HG03196 (cell line): ENCODE measurements at regions not wholly inside any gene's neighbourhood (a gene's known extent, or its start where the extent isn't known, plus 50 kb on each side); places are given as distances from the start of the nearest gene placed in this dataset.
"Not testable (repeated sequence)": the region's sequence is repeated elsewhere in the genome, so short reads cannot be mapped to it uniquely, and the experiment has no call there.

Experiments used
- ATAC-seq: cut with Tn5 transposase; IDR thresholded peaks from one replicate; pipeline ENCODE4 v1.9.1; 2021; ENCODE audit not compliant: unreplicated experiment

DNA sequence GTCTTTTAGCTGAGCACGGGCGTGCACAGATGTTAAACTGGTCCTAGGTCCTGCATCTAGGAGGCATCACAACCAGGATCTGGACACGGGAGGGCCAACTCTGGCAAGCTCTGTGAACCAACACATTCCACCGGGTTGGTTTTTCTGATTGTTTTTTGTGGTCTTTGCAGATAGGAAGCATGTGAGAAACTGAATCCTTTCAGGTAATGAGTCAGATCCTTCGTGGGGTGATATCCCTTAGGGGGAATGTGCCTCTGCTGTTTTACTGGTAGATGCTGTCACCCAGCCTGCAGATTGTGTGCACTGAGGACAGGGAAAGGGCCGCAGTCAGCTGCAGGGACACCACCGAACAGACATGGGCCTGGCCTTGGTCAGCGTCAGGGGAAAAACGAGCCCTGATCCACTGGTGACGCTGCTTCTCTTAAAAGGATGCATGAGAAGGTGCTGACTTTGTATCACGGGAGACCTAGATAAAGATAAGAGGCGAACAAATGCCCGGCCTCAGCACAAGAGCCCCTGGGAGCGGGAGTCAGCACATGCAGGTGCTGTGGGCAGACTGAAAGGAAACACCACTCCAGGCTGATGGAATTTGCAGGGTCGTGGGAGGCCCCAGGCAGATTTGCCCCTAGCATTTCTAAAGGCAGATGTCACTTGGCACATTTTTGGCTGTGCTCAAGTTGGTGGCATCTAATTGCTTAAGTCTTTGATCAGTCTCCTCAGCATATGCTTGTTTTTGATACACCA lies 51.1 kb downstream of the DOP1B start:
- no peak for ATAC-seq

DNA sequence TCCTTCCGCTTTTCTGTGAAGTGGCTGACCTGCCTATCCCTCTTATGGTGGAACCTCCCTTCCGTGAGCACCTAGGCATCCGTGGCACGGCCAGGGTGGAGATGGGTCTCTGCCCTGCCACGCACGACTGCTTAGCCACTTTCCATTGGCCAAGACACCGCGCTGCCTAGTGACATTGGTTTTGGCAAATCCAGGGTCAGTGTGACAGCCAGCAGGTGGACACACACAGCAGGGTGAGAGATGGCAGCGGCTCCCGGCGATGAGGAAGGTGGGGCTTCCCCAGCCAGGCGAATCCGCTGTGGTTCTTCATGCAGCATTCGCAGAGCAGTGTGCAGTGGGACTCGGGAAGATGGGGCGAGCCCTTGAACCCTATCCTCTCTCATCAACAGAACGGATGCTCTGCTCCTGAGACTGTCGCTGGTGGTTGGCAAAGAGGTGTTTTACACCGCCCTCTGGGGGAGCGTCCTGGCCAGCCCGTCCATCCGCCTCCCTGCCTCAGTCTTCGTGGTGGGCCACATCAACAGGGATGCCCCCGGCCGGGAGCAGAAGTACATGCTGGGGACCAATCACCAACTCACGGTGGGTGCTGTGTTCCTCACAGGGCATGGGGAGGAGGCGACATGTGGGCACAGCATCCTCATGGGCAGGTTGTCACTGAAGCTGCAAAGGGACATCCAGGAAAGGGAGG lies 51.8 kb downstream of the DOP1B start:
- ATAC-seq: no peak

DNA sequence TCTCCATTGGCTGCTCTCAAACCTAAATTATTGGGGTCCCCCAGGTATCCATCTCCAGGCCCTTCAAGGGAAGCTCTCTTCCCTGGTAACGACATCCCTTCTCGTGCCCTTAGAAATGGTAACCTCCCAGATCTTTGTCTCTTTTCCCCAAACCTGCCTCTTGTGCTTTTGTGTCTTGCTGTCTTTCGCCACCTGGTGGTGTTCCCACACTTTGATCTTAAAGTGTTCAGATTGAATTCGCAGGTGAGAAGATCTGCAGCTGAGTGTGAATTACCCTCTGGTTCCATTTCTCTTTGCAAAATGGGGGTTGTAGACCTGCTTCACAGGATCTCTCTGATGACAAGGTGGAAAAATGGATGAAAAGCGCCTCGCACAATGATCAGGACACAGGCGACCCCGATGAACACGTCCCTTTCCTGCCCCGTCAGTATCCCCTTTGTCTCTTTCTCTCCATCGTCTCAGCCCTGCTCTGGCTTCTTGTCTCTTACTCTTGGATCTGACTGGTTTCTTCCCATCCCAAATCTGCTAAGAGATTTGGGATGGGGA lies 53.1 kb downstream of the DOP1B start:
- no peak for ATAC-seq

DNA sequence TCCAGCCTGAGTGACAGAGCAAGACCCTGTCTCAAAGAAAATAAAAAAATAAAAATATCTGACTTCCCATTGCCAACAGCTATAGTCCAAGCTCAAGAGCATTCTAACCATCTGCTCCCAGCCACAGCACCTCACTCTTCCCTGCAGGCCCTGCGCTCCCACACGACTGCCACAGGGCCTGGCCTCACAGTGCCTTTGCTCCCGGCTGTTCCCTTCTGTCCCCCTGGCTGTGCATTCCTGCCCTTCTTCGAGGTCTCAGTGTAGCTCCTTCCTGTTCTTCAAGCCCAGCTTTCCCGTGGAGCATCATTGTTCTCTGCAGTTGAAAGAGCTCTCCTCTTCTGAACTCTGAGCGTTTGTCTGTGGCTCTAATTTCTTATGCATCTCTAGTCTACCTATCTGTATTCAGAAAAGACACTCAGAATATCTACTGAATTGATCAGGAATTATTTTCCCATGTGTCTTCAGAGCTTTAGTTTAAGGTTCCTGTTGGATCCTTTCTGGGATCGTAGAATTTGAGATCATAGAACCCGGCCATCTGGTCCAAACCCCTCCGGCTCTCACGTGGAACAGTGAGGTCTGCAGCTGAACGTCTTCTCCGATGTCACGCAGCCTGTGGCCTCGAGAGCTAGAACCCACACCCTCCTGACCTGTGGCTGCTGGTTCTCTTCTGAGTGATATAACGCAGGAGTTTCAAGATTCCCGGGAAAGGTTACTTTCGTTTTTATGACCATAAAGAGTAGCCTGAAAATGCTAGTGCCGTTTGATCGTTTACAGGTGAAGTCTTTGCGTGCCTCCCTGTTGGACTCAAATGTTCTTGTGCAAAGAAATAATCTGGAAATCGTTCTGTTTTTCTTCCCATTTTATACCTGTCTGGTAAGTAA lies 54.4 kb downstream of the DOP1B start:
- no peak for ATAC-seq

DNA sequence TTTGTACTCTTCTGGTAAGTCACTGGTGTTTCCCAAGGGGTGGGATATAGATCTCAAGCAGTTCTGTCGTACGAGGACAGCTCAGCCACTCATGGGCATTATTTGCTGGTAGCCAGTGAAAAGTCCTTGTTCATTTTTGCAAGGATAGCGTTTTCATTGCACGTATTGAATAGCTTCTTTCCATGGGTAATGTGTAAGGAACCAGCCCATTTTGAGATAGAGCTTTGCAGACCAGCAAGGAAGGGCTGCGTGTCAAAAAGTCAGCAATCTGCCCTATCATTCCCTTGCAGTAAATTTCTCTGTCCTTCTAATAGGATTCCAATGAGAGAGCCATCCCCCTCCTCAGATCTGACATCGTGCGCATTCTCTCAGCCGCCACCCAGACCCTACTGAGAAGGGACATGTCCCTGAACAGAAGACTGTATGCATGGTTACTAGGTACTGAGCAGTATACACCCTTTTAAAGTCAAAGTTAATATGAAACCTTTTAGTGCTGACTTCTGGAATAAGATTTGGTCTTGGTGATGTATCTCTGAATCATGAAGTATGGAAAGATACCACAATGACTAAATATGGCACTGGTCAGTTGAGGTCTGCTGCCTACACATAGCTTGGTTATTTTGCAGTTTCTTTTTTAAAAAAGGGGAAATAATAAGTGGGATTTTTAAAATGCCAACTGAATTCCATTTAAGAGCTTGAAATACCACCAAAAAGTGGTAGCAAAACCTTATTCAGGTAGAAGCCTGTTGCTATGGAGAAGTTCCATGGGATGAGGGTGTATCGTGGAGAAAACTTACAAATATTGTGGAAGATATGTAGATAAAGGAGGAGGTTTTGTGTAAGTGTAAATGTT lies 55.3 kb downstream of the DOP1B start:
- ATAC-seq: no peak

DNA sequence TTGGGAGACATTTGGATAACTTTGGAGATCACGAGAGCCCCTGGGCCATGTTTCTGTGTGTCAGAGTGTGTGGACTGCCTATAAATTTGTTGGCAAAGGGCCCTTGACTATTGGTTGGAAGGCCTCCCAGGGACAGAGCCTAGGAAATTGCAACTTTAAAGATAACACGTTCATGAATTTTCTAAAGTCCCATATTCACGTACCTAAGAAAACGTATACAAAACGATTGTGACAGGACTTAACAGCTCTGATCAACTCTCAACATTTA lies 55.8 kb downstream of the DOP1B start:
- no peak for ATAC-seq

DNA sequence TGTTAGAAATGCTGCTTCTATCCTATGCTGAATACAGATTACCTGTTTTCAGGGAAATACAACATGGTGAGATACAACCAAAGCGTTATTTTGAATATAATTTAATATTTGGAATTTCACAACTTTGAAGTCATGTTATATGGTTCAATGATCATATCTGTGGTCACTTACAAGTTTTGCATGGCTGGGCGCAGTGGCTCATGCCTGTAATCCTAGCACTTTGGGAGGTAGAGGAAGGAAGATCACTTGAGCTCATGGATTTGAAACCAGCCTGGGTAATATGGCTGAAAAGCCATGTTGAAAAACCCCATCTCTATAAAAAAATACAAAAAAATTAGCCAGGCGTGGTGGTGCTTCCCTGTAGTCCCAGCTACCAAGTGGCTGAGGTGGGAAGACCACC lies 57.9 kb downstream of the DOP1B start:
- no peak for ATAC-seq

DNA sequence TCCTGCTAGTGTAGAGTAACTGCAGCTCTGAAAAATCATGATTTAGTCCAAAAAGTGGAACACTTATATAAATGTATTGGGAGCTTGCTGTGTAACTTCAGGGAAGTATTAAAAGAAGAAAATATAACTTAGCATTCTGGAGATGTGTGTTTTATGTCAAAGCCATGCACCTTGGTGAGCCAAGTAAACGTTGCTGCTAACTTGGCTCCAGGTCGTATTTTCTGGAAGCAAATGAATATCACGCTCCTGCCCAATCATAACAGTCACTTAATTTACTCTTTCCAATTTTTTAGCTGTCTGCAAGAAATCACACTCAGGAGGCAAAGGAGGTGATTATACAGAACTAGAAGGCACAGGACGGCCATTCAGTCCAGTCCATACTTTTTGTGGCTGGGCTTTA lies 61.1 kb downstream of the DOP1B start:
- ATAC-seq: no peak

DNA sequence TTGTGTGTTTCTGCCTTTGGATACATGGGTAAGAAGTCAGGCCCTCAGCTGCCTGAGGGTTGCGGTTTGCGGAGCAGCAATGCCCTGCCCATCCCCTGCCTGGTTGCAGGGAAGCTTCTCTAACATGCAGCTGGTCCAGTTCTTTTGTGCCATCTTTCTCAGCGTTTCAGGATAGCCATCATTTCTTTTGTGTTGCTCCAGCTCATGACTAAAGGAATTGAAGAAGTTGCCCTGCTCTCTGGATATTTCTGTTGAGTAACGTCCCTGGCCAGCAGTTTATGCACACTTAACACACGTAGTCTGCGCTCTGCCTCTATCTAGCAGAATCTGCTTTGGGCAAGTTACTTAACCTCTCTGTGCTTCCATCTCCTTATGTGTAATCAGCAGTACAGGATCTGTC lies 62.1 kb downstream of the DOP1B start:
- no peak for ATAC-seq

DNA sequence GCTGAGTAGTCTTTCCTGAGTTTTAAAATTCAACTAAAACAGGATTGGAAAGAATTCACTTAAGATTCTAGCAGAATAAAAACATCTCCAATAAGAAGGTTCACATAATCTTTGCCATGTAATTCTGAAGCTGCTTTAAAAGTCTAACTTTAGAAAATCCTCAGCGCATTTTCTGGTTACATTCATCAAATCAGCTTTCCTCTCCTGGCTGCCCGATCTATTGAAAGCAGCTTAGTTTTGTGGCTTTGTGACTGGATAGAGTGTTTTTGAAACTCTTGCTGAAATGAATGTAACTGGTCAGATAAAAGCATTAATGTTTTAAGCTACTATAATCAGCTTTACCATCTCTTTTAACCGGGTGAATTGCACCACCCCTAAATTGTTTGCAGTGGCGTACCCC lies 66.8 kb downstream of the DOP1B start:
- ATAC-seq: no peak

DNA sequence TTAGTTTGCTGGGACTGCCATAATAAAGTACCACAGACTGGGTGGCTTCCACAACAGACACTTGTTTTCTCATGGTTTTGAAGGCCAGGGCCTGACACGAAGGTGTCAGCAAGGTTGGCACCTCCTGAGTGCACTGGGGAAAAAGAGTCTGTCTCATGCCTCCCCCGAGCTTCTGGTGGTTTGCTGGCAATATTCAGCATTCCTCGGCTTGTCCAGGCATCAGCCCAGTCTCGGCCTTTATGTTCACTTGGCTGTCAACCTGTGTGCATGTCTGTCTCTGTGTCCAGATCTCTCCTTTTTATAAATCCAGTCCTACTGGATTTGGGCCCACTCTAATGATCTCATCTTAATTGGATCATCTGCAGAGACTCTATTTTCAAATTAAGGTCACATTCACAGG lies 72.6 kb downstream of the DOP1B start:
- ATAC-seq: no peak

DNA sequence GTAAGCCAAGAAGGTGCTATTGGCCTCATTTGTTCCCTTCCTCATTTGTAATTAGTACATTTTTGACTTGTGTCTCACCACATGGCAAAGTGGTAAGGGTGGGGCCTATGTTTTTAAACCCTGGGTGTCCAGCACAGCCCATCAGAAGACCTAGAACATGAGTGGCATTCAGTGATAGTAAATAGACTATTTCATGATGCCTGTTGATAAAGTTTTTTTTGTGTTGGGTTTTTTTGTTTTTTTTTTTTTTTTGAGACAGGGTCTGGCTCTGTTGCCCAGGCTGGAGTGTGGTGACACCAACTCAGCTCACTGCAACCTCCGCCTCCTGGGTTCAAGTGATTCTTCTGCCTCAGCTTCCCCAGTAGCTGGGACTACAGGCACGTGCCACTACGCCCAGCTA lies 74.8 kb downstream of the DOP1B start:
- not testable (repeated sequence) for ATAC-seq

DNA sequence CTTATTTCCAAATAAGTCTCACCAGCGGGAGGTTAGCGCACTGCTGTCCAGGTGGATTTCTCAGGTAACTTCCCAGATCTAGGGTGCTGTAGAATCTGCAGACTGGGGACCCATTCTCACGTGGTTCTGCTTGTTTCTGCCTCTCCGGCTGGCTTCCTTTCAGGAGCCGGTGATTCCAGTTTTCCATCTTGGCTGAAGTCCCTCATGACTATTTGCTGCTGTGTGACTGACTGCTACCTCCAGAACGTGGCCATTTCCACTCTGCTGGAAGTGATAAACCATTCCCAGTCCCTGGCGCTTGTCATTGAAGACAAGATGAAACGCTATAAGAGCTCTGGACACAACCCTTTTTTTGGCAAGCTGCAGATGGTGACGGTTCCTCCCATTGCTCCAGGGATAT lies 76.0 kb downstream of the DOP1B start:
- ATAC-seq: no peak

DNA sequence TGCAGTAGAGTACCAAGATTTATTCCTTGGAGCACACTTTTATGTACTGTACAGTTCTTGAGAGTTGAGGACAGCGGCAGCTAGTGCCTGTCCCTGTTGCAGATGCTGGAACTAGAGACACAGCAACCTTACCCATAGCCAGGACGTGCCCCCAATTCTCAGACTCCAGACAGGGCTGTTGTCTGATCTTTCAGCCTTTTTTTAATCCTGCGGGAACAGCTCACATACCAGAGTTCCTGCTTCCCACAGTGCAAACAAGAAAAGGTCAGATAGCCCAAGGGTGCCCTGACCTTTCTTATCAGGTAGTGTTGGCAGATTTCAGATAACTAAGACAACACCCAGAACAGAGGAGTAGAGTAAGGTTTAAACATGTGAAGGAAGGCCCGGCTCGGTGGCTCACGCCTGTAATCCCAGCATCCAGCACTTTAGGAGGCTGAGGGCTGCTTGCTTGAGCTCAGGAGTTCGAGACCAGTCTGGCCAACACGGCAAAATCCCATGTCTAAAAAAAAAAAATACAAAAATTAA lies 78.5 kb downstream of the DOP1B start:
- ATAC-seq: no peak

DNA sequence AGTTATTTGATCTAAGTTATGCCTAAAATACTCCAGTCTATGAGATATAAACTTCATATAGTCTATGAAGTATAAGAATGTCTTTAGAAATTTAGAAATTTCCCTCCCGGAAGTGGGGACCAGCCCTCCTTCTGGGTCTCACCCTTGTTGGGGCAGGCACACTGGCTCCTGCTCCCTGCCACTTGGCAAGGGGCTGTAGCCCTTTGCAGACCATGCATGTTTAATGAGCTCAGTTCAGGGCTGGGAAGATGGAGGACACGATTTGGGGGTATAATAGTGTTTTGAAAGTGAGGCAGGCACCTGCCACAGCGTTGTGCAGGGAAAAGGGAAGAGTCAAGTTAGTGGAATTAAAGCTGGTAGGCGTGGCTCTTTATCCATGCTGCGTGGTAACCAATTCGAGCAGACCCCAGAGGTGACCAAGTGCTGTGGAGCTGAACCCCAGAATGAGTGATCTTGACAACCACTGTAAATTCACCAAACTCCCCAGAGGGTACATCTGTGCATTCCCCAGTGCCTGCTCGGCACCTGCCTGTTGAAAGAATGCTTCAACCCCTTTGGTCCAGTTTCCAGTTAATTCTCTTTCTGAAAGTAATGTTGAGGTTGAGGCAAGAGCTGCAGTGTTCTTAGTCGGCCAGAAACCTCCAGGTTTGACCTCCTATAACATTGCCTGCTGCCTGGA lies 79.6 kb downstream of the DOP1B start:
- no peak for ATAC-seq

DNA sequence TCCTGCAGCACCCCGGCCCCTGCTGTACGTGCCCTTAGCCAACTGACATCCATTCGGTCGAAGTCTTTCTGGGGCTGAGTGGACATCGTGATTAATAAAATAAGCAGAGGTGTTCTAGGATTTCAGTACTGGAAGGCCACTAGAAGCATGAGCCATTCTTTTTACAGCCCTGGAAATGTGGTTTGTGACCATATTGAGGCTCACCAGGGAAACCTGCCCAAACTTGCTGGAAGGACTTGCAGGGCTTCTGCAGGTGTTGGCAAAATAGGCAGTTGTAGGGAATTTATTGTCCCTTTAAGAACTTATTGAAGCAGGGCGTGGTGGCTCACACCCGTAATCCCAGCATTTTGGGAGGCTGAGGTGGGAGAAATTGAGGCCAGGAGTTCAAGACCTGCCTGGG lies 80.8 kb downstream of the DOP1B start:
- no peak for ATAC-seq

DNA sequence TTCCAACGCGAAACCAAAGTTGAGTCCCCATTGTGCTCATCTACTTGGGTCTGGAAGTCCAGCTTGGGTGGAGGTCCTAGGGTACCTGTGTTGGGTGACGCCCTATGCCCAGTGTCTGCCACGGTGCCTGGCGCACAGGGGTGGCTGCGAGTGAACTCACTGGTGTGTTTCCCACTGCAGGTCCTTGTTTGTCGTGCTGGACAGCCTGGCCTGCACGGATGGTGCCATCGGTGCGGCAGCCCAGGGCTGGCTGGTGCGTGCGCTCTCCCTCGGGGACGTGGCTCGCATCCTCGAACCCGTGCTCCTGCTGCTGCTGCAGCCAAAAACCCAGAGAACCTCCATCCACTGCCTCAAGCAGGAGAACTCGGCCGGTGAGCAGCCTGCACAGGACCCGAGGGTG lies 80.4 kb upstream of the MORC3 start:
- ATAC-seq: no peak

DNA sequence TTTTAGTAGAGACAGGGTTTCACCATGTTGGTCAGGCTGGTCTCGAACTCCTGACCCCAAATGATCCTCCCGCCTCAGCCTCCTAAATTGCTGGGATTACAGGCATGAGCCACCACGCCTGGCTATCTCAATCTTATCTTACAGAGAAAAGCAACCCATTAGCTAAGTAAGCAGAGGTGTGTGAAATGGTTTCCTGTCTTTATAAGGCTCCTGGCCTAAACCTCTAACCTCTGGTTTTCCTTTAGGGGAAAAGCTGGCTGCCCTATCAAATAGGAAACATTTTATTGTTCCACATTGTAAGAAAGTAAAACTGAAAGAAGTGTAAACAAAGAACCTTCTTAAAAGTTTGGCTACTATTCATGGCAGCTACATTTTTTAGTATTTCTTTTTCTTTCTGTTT lies 78.3 kb upstream of the MORC3 start:
- no peak for ATAC-seq

DNA sequence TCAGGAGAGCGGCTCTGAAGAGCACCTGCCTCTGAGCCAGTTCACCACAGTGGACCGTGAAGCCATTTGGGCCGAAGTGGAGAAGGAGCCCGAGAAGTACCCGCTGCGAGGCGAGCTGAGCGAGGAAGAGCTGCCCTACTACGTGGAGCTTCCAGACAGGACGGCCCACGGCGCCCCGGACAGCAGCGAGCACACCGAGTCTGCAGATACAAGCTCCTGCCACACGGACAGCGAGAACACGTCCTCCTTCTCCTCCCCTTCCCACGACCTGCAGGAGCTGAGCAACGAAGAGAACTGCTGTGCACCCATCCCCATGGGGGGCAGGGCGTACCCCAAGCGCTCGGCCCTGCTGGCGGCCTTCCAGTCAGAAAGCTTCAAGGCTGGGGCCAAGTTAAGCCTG lies 74.9 kb upstream of the MORC3 start:
- ATAC-seq: no peak

DNA sequence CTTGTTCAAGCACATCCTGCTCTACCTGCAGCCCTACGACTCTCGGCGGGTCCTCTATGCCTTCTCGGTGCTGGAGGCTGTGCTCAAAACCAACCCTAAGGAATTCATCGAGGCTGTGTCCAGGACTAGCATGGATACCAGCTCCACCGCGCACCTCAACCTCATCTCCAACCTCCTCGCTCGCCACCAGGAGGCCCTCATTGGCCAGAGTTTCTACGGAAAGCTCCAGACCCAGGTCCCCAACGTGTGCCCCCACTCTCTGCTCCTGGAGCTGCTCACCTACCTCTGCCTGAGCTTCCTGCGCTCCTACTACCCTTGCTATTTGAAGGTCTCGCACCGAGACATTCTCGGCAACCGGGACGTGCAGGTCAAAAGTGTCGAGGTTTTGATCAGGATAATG lies 74.3 kb upstream of the MORC3 start:
- ATAC-seq: no peak
